Panc1 (cell line): ENCODE measurements at regions not wholly inside any gene's neighbourhood (a gene's known extent, or its start where the extent isn't known, plus 50 kb on each side); places are given as distances from the start of the nearest gene placed in this dataset.

ENCODE experiments used
- ATAC-seq: fragments of 200-7000 bp; cut with Tn5 transposase; 2 replicates; pipeline ENCODE4 v1.9.1; 2020; ENCODE audit warnings: mild to moderate bottlenecking, moderate library complexity
- BruUV-seq: library from RNA; stranded (reverse); fragments of 400-500 nt; replicated peaks from 2 replicates; lab custom pipeline; 2021; lab: Mats Ljungman, UMichigan
- CTCF ChIA-PET: fragments of 300-600 bp; sonication (Branson Sonifier 250); formaldehyde crosslinking; loops from one replicate; lab custom pipeline; 2022; ENCODE audit warnings: antibody characterized with exemption; lab: Charles Lee
- POLR2A ChIA-PET: fragments of 300-600 bp; sonication (Branson Sonifier 250); formaldehyde crosslinking; loops from one replicate; lab custom pipeline; 2022; ENCODE audit warnings: antibody characterized with exemption; lab: Charles Lee
- DNase-seq: peaks from one replicate; pipeline ENCODE4 v3.0.0-alpha.2; 2010; ENCODE audit warnings: low read depth, low spot score
- H3K27ac ChIP-seq: 2 replicates; pipeline ENCODE4 v1.5.1; 2011; ENCODE audit warnings: mild to moderate bottlenecking, low read length, inconsistent platforms
- H3K27me3 ChIP-seq: fragments of 200-500 bp; sonication (Bioruptor generic); 2 replicates; pipeline ENCODE4 v1.6.0; 2014; ENCODE audit warnings: low read length, inconsistent platforms; ENCODE audit not compliant: control insufficient read depth, insufficient read depth
- H3K36me3 ChIP-seq: fragments of 200-500 bp; sonication (Bioruptor generic); 2 replicates; pipeline ENCODE4 v1.5.1; 2014; ENCODE audit warnings: inconsistent platforms, mild to moderate bottlenecking, low read length, moderate library complexity; ENCODE audit not compliant: control insufficient read depth, insufficient read depth
- H3K4me1 ChIP-seq: 2 replicates; pipeline ENCODE4 v1.5.1; 2011; ENCODE audit warnings: inconsistent platforms, mild to moderate bottlenecking, low read length, moderate library complexity; ENCODE audit not compliant: control insufficient read depth, insufficient read depth
- H3K4me3 ChIP-seq, 2 experiments: 2 replicates each; pipeline ENCODE4 v1.5.1; 2011 to 2012; ENCODE audit warnings: low read depth in 2 of 2, low read length in 2 of 2, mild to moderate bottlenecking in 2 of 2, inconsistent platforms in 1 of 2, moderate library complexity in 1 of 2
- H3K9me3 ChIP-seq: fragments of 200-500 bp; sonication (Bioruptor generic); 2 replicates; pipeline ENCODE4 v1.5.1; 2014; ENCODE audit warnings: low read depth, mild to moderate bottlenecking, inconsistent platforms, low read length, moderate library complexity; ENCODE audit not compliant: control insufficient read depth, insufficient read depth
- POLR2AphosphoS5 ChIP-seq: IDR thresholded peaks from 2 replicates; pipeline ENCODE4 v1.6.1; 2012; ENCODE audit warnings: mild to moderate bottlenecking, low read depth, low read length, moderate library complexity
- REST ChIP-seq, 2 experiments: IDR thresholded peaks; 2 replicates each; pipeline ENCODE4 v1.6.1; 2011 to 2012; ENCODE audit warnings: low read depth in 2 of 2, control low read depth in 1 of 2, low read length in 1 of 2, mild to moderate bottlenecking in 1 of 2, moderate library complexity in 1 of 2; ENCODE audit not compliant: insufficient read depth in 1 of 2
- SIN3A ChIP-seq: IDR thresholded peaks from 2 replicates; pipeline ENCODE4 v1.6.1; 2012; ENCODE audit warnings: low read depth, mild to moderate bottlenecking, low read length, moderate library complexity, borderline replicate concordance; ENCODE audit not compliant: insufficient read depth
- TCF7L2 ChIP-seq: IDR thresholded peaks from 2 replicates; pipeline ENCODE4 v1.6.1; 2011; ENCODE audit warnings: mild to moderate bottlenecking, low read depth, low read length, inconsistent platforms
- in situ Hi-C: cut with HindIII; loops from 2 replicates; pipeline ENCODE4 v1.10.0; 2016; ENCODE audit warnings: low sequenced_read_pairs, low pct_unique_long_range_greater_than_20kb
- intact Hi-C: fragments of 100-400 bp; cut with micrococcal nuclease; formaldehyde crosslinking; loops from one replicate; pipeline ENCODE4 v1.10.0; 2022; ENCODE audit not compliant: unreplicated experiment
- TF ChIP-seq, protein P1 (sequence below): fragments of 450-650 bp; IDR thresholded peaks from 2 replicates; pipeline ENCODE4 v1.5.1; 2017; ENCODE audit warnings: mild to moderate bottlenecking

DNA sequence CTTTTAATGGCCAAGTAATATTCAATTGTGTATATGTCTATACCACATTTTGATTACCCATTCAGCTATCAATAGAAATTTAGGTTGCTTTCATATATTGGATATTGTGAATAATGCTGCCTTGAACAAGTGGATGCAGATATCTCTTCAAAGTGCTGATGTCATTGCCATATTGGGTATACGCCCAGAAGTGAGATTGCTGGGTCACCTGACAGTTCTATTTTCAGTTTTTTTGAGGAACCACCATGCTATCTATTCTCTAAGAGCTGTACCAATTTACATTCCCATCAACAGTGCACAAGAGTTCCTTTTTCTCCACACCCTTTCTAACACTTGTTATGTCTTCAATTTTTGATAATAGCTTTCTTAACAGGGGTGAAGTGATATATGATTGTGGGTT lies 306.9 kb downstream of the ZNF516 start:
- CTCF ChIA-PET, result no interaction called here
- in situ Hi-C loops, result no loop called here

DNA sequence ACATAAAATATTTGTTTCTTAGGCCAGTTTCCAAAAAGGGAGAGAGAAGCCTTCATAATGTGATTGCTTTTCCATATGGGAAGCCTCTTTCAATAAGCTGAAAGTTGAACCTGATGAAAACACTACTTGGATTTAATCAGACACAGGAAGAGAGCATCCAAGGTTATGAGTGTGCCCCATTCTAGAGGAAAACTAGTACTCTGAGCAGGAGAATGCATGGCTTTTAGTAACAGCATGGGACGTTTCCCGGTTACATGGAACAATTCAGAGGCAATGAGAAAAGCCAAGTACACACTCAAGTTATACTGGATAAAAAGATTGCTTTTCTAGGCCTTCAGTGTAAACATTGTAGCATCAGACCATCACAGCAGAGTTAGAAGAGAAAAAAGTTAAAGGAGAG lies 315.8 kb downstream of the ZNF516 start:
- H3K9me3 ChIP-seq, result no peaks in the 10 kb centered on the region
- in situ Hi-C loops, result no loop called here
- peaks cover 8% of the 10 kb centered on the region; the same call in 1 of the 2 replicates for H3K27me3 ChIP-seq
- no peak overlapping the region for H3K27ac ChIP-seq
- POLR2A ChIA-PET, result no interaction called here
- TF ChIP-seq TCF7L2 (no peak), SIN3A (no peak)
- no peak for ATAC-seq
- H3K36me3 ChIP-seq, result no peaks in the 10 kb centered on the region
- BruUV-seq, result no TSS peak
- no peak overlapping the region for H3K4me3 ChIP-seq
- intact Hi-C loops, result no loop called here
- CTCF ChIA-PET, result no interaction called here
- no peak for DNase-seq
- no peaks in the 10 kb centered on the region for H3K4me1 ChIP-seq

More for the DNA sequence above, 306.9 kb downstream of the ZNF516 start:
- Histone ChIP-seq H3K9me3 (no peaks in the 10 kb centered on the region), H3K27me3 (no peaks in the 10 kb centered on the region), H3K36me3 (no peaks in the 10 kb centered on the region), H3K4me3 (no peak overlapping the region), H3K4me1 (no peaks in the 10 kb centered on the region), H3K27ac (no peak overlapping the region)
- ATAC-seq (no peak), DNase-seq (no peak)
- intact Hi-C loops, result no loop called here
- TF ChIP-seq, protein P1, sequence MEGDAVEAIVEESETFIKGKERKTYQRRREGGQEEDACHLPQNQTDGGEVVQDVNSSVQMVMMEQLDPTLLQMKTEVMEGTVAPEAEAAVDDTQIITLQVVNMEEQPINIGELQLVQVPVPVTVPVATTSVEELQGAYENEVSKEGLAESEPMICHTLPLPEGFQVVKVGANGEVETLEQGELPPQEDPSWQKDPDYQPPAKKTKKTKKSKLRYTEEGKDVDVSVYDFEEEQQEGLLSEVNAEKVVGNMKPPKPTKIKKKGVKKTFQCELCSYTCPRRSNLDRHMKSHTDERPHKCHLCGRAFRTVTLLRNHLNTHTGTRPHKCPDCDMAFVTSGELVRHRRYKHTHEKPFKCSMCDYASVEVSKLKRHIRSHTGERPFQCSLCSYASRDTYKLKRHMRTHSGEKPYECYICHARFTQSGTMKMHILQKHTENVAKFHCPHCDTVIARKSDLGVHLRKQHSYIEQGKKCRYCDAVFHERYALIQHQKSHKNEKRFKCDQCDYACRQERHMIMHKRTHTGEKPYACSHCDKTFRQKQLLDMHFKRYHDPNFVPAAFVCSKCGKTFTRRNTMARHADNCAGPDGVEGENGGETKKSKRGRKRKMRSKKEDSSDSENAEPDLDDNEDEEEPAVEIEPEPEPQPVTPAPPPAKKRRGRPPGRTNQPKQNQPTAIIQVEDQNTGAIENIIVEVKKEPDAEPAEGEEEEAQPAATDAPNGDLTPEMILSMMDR, result no peak
- TF ChIP-seq TCF7L2 (no peak), POLR2AphosphoS5 (no peak), SIN3A (no peak), REST (IDR thresholded peaks at IDR 0.05; ENCODE audit: insufficient read depth in 1 of 2, low read depth in 2 of 2, low read length in 1 of 2) (no peak)
- POLR2A ChIA-PET, result no interaction called here
- no TSS peak for BruUV-seq

DNA sequence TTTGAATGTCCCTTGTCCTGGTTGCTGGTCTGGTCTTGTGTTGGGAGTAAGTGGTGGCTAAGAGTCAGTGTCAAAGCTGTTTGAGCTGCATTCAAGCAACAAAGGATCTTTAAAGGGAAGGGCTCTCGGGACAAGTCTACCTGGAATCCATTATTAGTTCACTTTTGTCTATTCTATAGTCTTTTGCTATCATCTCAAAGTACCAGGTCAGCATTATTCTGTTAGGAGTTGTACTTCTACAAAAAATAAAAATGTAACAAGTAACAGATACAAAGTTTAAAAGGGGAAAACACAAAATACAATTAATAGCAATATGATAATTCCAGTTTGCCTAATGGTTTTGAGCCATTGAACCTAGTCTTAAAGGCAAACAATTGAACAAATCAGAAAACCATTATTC lies 317.9 kb downstream of the ZNF516 start:
- Histone ChIP-seq H3K4me1 (no peaks in the 10 kb centered on the region), H3K9me3 (no peaks in the 10 kb centered on the region), H3K4me3 (no peak overlapping the region), H3K27ac (no peak overlapping the region), H3K27me3 (peaks cover 12% of the 10 kb centered on the region), H3K36me3 (no peaks in the 10 kb centered on the region)
- ATAC-seq (no peak), DNase-seq (no peak)
- ChIA-PET CTCF (no interaction called here), POLR2A (no interaction called here)
- no TSS peak for BruUV-seq
- in situ Hi-C loops, result no loop called here
- TF ChIP-seq, protein P1, result no peak
- no peak for TF ChIP-seq REST (IDR thresholded peaks at IDR 0.05; ENCODE audit: insufficient read depth in 1 of 2, low read depth in 2 of 2, low read length in 1 of 2)
- no peak for TF ChIP-seq SIN3A
- TF ChIP-seq TCF7L2, result no peak
- no peak for TF ChIP-seq POLR2AphosphoS5
- intact Hi-C loops, result no loop called here
